ENCODE measurements at regions not wholly inside any gene's neighbourhood (a gene's known extent, or its start where the extent isn't known, plus 50 kb on each side); places are given as distances from the start of the nearest gene placed in this dataset.

DNA sequence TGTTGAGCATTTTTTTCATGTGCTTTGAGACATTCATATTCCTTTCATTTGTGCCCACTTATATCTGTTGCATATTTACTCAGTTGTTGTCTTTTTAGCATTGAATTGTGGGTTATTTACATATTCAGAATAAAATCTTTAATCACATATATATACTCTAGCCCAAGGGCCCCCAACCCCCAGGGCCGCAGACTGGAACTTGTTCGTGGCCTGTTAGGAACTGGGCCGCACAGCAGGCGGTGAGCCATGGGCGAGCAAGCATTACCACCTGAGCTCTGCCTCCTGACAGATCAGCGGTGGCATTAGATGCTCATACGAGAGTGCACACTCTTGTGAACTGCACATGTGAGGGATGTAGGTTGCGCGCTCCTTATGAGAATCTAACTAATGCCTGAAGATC lies 480.6 kb downstream of the KCTD8 start:
- H3K27ac ChIP-seq (ENCODE audit: low read depth, low read length) = no peak overlapping the region
- H3K4me3 ChIP-seq (ENCODE audit: insufficient read depth, low read depth, low read length) = no peak overlapping the region
- no peak overlapping the region for H3K9ac ChIP-seq (ENCODE audit: low read length)
- no peak overlapping the region for H3K4me2 ChIP-seq (ENCODE audit: low read length)
- DNase-seq (ENCODE audit: low read depth) (no peak), FAIRE-seq (no peak)
- no peaks in the 10 kb centered on the region for H3K9me3 ChIP-seq (ENCODE audit: insufficient read depth, low read depth, low read length)
- H3K27me3 ChIP-seq (ENCODE audit: insufficient read depth, low read length) = no peaks in the 10 kb centered on the region
- no peaks in the 10 kb centered on the region for H4K20me1 ChIP-seq (ENCODE audit: insufficient read depth, low read length)
- no peak overlapping the region for H2AFZ ChIP-seq (ENCODE audit: low read depth, low read length)
- TF ChIP-seq, protein P1, sequence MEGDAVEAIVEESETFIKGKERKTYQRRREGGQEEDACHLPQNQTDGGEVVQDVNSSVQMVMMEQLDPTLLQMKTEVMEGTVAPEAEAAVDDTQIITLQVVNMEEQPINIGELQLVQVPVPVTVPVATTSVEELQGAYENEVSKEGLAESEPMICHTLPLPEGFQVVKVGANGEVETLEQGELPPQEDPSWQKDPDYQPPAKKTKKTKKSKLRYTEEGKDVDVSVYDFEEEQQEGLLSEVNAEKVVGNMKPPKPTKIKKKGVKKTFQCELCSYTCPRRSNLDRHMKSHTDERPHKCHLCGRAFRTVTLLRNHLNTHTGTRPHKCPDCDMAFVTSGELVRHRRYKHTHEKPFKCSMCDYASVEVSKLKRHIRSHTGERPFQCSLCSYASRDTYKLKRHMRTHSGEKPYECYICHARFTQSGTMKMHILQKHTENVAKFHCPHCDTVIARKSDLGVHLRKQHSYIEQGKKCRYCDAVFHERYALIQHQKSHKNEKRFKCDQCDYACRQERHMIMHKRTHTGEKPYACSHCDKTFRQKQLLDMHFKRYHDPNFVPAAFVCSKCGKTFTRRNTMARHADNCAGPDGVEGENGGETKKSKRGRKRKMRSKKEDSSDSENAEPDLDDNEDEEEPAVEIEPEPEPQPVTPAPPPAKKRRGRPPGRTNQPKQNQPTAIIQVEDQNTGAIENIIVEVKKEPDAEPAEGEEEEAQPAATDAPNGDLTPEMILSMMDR (IDR thresholded peaks at IDR 0.05; ENCODE audit: insufficient read depth, low read depth, low read length) = no peak
- TF ChIP-seq EZH2 (IDR thresholded peaks at IDR 0.05; ENCODE audit: insufficient read depth, low read length) = no peak
- H3K27me3 Mint-ChIP-seq (ENCODE audit: low read depth, unreplicated experiment) = no peaks in the 10 kb centered on the region
- no peaks in the 10 kb centered on the region for H3K9me3 Mint-ChIP-seq (ENCODE audit: unreplicated experiment)
- no peaks in the 10 kb centered on the region for H3K79me2 ChIP-seq (ENCODE audit: insufficient read depth, low read length)
- H3K4me3 Mint-ChIP-seq (ENCODE audit: unreplicated experiment) = no peak overlapping the region
- H3K4me1 Mint-ChIP-seq (ENCODE audit: low read depth, unreplicated experiment) = no peaks in the 10 kb centered on the region
- H3K4me1 ChIP-seq (ENCODE audit: insufficient read depth, low read length) = no peaks in the 10 kb centered on the region
- no peaks in the 10 kb centered on the region for H3K36me3 Mint-ChIP-seq (ENCODE audit: low read depth, unreplicated experiment)
- no peak overlapping the region for H3K27ac Mint-ChIP-seq (ENCODE audit: unreplicated experiment)
- H3K36me3 ChIP-seq (ENCODE audit: insufficient read depth, low read length) = no peaks in the 10 kb centered on the region

DNA sequence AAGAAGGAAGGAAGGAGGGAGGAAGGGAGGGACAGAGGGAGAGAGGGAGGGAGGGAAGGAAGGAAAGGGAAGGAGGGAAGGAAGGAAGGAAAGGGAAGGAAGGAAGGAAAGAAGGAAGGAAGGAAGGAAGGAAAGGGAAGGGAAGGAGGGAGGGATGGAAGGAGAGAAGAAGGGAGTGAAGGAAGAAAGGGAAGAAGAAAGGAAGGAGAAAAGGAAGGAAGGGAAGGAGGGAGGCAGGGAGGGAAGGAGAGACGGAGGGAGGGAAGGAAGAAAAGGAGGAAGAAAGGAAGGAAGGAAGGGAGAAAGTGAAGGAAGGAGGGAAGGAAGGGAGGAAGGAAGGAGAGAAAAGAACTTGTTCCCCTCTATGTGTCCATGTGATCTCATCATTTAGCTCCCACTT lies 465.0 kb downstream of the KCTD8 start:
- Histone ChIP-seq H2AFZ (ENCODE audit: low read depth, low read length) (no peak overlapping the region), H3K79me2 (ENCODE audit: insufficient read depth, low read length) (no peaks in the 10 kb centered on the region), H4K20me1 (ENCODE audit: insufficient read depth, low read length) (no peaks in the 10 kb centered on the region), H3K4me2 (ENCODE audit: low read length) (no peak overlapping the region), H3K9me3 (ENCODE audit: insufficient read depth, low read depth, low read length) (no peaks in the 10 kb centered on the region), H3K4me1 (ENCODE audit: insufficient read depth, low read length) (no peaks in the 10 kb centered on the region), H3K9ac (ENCODE audit: low read length) (no peak overlapping the region), H3K4me3 (ENCODE audit: insufficient read depth, low read depth, low read length) (no peak overlapping the region), H3K36me3 (ENCODE audit: insufficient read depth, low read length) (no peaks in the 10 kb centered on the region), H3K27ac (ENCODE audit: low read depth, low read length) (no peak overlapping the region), H3K27me3 (ENCODE audit: insufficient read depth, low read length) (no peaks in the 10 kb centered on the region)
- Mint-ChIP-seq H3K4me1 (ENCODE audit: low read depth, unreplicated experiment) (no peaks in the 10 kb centered on the region), H3K9me3 (ENCODE audit: unreplicated experiment) (no peaks in the 10 kb centered on the region), H3K36me3 (ENCODE audit: low read depth, unreplicated experiment) (no peaks in the 10 kb centered on the region), H3K27ac (ENCODE audit: unreplicated experiment) (no peak overlapping the region), H3K27me3 (ENCODE audit: low read depth, unreplicated experiment) (peaks cover 2% of the 10 kb centered on the region), H3K4me3 (ENCODE audit: unreplicated experiment) (no peak overlapping the region)
- no peak for TF ChIP-seq EZH2 (IDR thresholded peaks at IDR 0.05; ENCODE audit: insufficient read depth, low read length)
- TF ChIP-seq, protein P1 (IDR thresholded peaks at IDR 0.05; ENCODE audit: insufficient read depth, low read depth, low read length) = no peak
- DNase-seq (ENCODE audit: low read depth) (no peak), FAIRE-seq (no peak)

DNA sequence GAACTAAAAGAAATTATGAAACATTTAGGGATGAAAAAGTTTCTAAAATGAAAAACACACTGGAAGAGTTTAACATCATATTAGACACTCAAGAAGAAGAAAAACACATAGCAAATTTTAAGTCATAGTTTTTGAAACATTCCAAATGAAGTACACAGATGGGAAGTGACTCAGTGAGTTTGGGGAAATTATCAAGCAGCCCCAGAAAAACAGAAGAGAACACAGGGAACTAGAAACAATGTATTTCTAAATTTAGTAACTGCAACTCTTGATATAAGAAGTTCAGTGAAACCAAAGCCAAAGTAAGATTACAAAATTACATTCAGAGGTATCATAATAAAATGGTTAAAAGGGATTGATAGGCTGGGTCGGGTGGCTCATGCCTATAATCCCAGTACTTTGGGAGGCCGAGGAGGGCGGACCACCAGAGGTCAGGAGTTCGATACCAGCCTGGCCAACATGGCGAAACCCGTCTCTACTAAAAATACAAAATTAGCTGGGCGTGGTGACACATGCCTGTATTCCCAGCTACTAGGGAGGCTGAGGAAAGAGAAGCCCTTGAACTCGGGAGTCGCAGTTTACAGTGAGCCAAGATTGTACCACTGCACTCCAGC lies 461.2 kb downstream of the KCTD8 start:
- Histone ChIP-seq H3K79me2 (ENCODE audit: insufficient read depth, low read length) (no peaks in the 10 kb centered on the region), H4K20me1 (ENCODE audit: insufficient read depth, low read length) (no peaks in the 10 kb centered on the region), H3K27ac (ENCODE audit: low read depth, low read length) (no peak overlapping the region), H3K4me1 (ENCODE audit: insufficient read depth, low read length) (no peaks in the 10 kb centered on the region), H3K9me3 (ENCODE audit: insufficient read depth, low read depth, low read length) (no peaks in the 10 kb centered on the region), H3K4me2 (ENCODE audit: low read length) (no peak overlapping the region), H3K9ac (ENCODE audit: low read length) (no peak overlapping the region), H3K36me3 (ENCODE audit: insufficient read depth, low read length) (no peaks in the 10 kb centered on the region), H3K27me3 (ENCODE audit: insufficient read depth, low read length) (no peaks in the 10 kb centered on the region), H3K4me3 (ENCODE audit: insufficient read depth, low read depth, low read length) (no peak overlapping the region), H2AFZ (ENCODE audit: low read depth, low read length) (no peak overlapping the region)
- DNase-seq (ENCODE audit: low read depth) (no peak), FAIRE-seq (no peak)
- Mint-ChIP-seq H3K4me1 (ENCODE audit: low read depth, unreplicated experiment) (peaks cover 17% of the 10 kb centered on the region), H3K9me3 (ENCODE audit: unreplicated experiment) (no peaks in the 10 kb centered on the region), H3K36me3 (ENCODE audit: low read depth, unreplicated experiment) (no peaks in the 10 kb centered on the region), H3K27ac (ENCODE audit: unreplicated experiment) (no peak overlapping the region), H3K4me3 (ENCODE audit: unreplicated experiment) (no peak overlapping the region), H3K27me3 (ENCODE audit: low read depth, unreplicated experiment) (peaks cover 2% of the 10 kb centered on the region)
- TF ChIP-seq, protein P1 (IDR thresholded peaks at IDR 0.05; ENCODE audit: insufficient read depth, low read depth, low read length) = no peak
- no peak for TF ChIP-seq EZH2 (IDR thresholded peaks at IDR 0.05; ENCODE audit: insufficient read depth, low read length)
